ENCODE measurements at regions not wholly inside any gene's neighbourhood (a gene's known extent, or its start where the extent isn't known, plus 50 kb on each side); places are given as distances from the start of the nearest gene placed in this dataset.

DNA sequence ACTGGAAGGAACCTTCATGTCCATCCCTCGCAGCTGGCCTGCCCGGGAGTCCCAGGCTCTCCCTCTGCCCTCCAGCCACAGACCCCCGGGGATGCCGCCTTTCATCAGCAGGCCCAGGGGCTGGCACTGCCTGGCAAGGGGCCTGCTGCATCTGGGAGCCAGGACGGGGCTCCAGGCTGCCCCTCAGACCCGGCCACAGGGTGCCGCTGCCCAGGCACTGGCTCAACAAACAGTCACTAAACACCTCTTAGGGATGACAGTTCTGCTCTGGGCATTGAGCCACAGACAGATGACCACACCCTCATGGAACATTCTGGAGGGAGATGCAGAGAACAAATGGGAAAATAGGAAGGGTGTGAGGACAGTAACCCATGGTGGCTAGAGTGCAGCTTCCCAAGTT is 109.3 kb downstream of the HMX1 start:
- no peak for TF ChIP-seq POLR2A (IDR thresholded peaks at IDR 0.05)
- TF ChIP-seq, protein P1, sequence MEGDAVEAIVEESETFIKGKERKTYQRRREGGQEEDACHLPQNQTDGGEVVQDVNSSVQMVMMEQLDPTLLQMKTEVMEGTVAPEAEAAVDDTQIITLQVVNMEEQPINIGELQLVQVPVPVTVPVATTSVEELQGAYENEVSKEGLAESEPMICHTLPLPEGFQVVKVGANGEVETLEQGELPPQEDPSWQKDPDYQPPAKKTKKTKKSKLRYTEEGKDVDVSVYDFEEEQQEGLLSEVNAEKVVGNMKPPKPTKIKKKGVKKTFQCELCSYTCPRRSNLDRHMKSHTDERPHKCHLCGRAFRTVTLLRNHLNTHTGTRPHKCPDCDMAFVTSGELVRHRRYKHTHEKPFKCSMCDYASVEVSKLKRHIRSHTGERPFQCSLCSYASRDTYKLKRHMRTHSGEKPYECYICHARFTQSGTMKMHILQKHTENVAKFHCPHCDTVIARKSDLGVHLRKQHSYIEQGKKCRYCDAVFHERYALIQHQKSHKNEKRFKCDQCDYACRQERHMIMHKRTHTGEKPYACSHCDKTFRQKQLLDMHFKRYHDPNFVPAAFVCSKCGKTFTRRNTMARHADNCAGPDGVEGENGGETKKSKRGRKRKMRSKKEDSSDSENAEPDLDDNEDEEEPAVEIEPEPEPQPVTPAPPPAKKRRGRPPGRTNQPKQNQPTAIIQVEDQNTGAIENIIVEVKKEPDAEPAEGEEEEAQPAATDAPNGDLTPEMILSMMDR (IDR thresholded peaks at IDR 0.05) = no peak
